ENCODE measurements at regions not wholly inside any gene's neighbourhood (a gene's known extent, or its start where the extent isn't known, plus 50 kb on each side); places are given as distances from the start of the nearest gene placed in this dataset.
"Not testable (repeated sequence)": the region's sequence is repeated elsewhere in the genome, so short reads cannot be mapped to it uniquely, and the experiment has no call there.

DNA sequence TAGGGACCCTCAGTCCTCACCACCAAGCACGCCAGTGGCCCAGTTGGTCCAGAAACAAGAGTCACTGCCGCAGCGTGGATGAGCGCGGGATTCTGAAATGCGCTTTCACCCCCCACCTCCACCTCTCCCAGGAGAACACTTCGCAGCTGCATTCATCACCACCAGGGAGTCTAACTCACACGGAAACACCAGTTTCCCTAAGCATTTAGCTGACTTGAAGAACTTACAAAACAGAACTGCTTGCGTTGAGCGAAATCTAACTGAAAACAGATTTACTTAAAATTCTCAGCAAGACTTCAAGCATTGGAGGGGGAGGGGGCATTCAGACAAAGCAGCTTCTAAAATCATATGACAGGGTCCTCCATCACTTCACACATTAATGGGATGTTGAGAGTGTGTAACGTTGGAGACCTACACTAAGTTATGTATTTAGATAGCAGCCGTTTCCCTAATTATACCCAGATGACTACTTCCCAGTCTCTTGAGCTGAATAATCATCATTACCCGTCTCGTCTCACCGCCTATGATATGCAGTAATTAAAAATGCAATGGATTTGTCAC is 258.2 kb upstream of the IRS2 start:
- ATAC-seq: no peak
- ChIA-PET POLR2A (no interaction called here), CTCF (no interaction called here)
- Histone ChIP-seq H3K4me1 (ENCODE audit: control insufficient read depth, insufficient read depth, low read length) (no peaks in the 10 kb centered on the region), H3K36me3 (ENCODE audit: control insufficient read depth, insufficient read depth, low read length) (no peaks in the 10 kb centered on the region), H3K9me3 (ENCODE audit: control insufficient read depth, insufficient read depth, low read depth, low read length) (no peaks in the 10 kb centered on the region), H3K27me3 (ENCODE audit: control insufficient read depth, insufficient read depth, low read length) (no peaks in the 10 kb centered on the region), H3K27ac (ENCODE audit: low read length) (no peak overlapping the region), H3K4me3 (ENCODE audit: low read depth in 2 of 2, low read length in 2 of 2) (no peak overlapping the region)
- in situ Hi-C loops (cut with HindIII; ENCODE audit: low pct_unique_long_range_greater_than_20kb, low sequenced_read_pairs): no loop called here
- intact Hi-C loops (cut with micrococcal nuclease; ENCODE audit: unreplicated experiment): no loop called here
- no peak for DNase-seq (ENCODE audit: low read depth, low spot score)
- no TSS peak for BruUV-seq (replicated peaks)
- TF ChIP-seq, protein P1, sequence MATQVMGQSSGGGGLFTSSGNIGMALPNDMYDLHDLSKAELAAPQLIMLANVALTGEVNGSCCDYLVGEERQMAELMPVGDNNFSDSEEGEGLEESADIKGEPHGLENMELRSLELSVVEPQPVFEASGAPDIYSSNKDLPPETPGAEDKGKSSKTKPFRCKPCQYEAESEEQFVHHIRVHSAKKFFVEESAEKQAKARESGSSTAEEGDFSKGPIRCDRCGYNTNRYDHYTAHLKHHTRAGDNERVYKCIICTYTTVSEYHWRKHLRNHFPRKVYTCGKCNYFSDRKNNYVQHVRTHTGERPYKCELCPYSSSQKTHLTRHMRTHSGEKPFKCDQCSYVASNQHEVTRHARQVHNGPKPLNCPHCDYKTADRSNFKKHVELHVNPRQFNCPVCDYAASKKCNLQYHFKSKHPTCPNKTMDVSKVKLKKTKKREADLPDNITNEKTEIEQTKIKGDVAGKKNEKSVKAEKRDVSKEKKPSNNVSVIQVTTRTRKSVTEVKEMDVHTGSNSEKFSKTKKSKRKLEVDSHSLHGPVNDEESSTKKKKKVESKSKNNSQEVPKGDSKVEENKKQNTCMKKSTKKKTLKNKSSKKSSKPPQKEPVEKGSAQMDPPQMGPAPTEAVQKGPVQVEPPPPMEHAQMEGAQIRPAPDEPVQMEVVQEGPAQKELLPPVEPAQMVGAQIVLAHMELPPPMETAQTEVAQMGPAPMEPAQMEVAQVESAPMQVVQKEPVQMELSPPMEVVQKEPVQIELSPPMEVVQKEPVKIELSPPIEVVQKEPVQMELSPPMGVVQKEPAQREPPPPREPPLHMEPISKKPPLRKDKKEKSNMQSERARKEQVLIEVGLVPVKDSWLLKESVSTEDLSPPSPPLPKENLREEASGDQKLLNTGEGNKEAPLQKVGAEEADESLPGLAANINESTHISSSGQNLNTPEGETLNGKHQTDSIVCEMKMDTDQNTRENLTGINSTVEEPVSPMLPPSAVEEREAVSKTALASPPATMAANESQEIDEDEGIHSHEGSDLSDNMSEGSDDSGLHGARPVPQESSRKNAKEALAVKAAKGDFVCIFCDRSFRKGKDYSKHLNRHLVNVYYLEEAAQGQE (IDR thresholded peaks at IDR 0.05; ENCODE audit: insufficient read depth in 1 of 2, low read depth in 2 of 2, low read length in 1 of 2): no peak
- no peak for TF ChIP-seq POLR2AphosphoS5 (IDR thresholded peaks at IDR 0.05; ENCODE audit: low read depth, low read length)
- no peak for TF ChIP-seq SIN3A (IDR thresholded peaks at IDR 0.05; ENCODE audit: borderline replicate concordance, insufficient read depth, low read depth, low read length)
- TF ChIP-seq, protein P2, sequence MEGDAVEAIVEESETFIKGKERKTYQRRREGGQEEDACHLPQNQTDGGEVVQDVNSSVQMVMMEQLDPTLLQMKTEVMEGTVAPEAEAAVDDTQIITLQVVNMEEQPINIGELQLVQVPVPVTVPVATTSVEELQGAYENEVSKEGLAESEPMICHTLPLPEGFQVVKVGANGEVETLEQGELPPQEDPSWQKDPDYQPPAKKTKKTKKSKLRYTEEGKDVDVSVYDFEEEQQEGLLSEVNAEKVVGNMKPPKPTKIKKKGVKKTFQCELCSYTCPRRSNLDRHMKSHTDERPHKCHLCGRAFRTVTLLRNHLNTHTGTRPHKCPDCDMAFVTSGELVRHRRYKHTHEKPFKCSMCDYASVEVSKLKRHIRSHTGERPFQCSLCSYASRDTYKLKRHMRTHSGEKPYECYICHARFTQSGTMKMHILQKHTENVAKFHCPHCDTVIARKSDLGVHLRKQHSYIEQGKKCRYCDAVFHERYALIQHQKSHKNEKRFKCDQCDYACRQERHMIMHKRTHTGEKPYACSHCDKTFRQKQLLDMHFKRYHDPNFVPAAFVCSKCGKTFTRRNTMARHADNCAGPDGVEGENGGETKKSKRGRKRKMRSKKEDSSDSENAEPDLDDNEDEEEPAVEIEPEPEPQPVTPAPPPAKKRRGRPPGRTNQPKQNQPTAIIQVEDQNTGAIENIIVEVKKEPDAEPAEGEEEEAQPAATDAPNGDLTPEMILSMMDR (IDR thresholded peaks at IDR 0.05): no peak
- no peak for TF ChIP-seq TCF7L2 (IDR thresholded peaks at IDR 0.05; ENCODE audit: low read depth, low read length)

DNA sequence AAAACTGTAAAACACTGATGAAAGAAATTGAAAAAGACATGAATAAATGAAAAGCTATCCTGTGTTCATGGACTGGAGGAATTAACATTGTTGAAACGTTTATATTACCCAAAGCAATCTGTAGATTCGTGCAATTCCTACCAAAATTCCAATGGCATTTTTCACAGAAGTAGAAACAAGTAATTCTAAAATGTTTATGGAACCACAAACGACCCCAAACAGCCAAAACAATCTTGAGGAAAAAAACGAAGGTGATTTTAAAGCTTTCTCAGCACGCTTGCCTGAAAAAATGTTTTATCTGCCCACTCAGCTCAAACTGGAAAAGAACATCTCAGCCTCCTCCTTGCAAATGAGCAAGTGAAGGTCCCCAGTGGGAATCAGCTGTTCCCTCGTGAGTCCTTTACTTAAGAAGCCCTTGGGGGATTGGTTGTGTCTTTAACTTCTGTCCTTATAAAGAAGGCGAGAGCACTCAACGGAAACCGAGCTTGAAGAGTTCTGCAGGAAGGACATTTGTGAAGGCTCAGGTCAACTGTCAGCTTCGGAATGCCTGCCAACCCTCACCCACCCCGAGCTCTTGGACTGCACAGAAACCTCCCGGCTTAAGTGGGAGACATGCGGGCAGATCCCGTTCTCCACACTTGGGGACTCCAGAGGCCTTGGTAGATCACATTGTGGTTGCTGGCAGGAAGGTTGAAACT is 256.0 kb upstream of the IRS2 start:
- CTCF ChIA-PET: interaction anchor here (0.6 kb wide), 1 partner anchor 17 kb away, joined by 7 read pairs; no protein-coding TSS in a partner anchor
- in situ Hi-C loops (cut with HindIII; ENCODE audit: low pct_unique_long_range_greater_than_20kb, low sequenced_read_pairs): no loop called here
- ATAC-seq: no peak
- DNase-seq (ENCODE audit: low read depth, low spot score): no peak
- H3K27me3 ChIP-seq (ENCODE audit: control insufficient read depth, insufficient read depth, low read length): no peaks in the 10 kb centered on the region
- TF ChIP-seq POLR2AphosphoS5 (IDR thresholded peaks at IDR 0.05; ENCODE audit: low read depth, low read length) (no peak), SIN3A (IDR thresholded peaks at IDR 0.05; ENCODE audit: borderline replicate concordance, insufficient read depth, low read depth, low read length) (no peak), TCF7L2 (IDR thresholded peaks at IDR 0.05; ENCODE audit: low read depth, low read length) (no peak)
- TF ChIP-seq, protein P1 (IDR thresholded peaks at IDR 0.05; ENCODE audit: insufficient read depth in 1 of 2, low read depth in 2 of 2, low read length in 1 of 2): no peak
- TF ChIP-seq, protein P2 (IDR thresholded peaks at IDR 0.05): no peak
- H3K4me1 ChIP-seq (ENCODE audit: control insufficient read depth, insufficient read depth, low read length): no peaks in the 10 kb centered on the region
- no peak overlapping the region for H3K27ac ChIP-seq (ENCODE audit: low read length)
- intact Hi-C loops (cut with micrococcal nuclease; ENCODE audit: unreplicated experiment): no loop called here
- no peaks in the 10 kb centered on the region for H3K9me3 ChIP-seq (ENCODE audit: control insufficient read depth, insufficient read depth, low read depth, low read length)
- BruUV-seq (replicated peaks): no TSS peak
- no peaks in the 10 kb centered on the region for H3K36me3 ChIP-seq (ENCODE audit: control insufficient read depth, insufficient read depth, low read length)
- POLR2A ChIA-PET: no interaction called here
- no peak overlapping the region for H3K4me3 ChIP-seq (ENCODE audit: low read depth in 2 of 2, low read length in 2 of 2)

DNA sequence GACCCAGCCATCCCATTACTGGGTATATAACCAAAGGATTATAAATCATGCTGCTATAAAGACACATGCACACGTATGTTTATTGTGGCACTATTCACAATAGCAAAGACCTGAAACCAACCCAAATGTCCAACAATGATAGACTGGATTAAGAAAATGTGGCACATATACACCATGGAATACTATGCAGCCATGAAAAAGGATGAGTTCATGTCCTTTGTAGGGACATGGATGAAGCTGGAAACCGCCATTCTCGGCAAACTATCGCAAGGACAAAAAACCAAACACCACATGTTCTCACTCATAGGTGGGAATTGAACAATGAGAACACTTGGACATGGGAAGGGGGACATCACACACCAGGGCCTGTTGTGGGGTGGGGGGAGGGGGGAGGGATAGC is 255.3 kb upstream of the IRS2 start:
- H3K36me3 ChIP-seq (ENCODE audit: control insufficient read depth, insufficient read depth, low read length); CTCF ChIA-PET; H3K27ac ChIP-seq (ENCODE audit: low read length); H3K9me3 ChIP-seq (ENCODE audit: control insufficient read depth, insufficient read depth, low read depth, low read length); POLR2A ChIA-PET; H3K4me1 ChIP-seq (ENCODE audit: control insufficient read depth, insufficient read depth, low read length); H3K4me3 ChIP-seq (ENCODE audit: low read depth in 2 of 2, low read length in 2 of 2); in situ Hi-C loops (cut with HindIII; ENCODE audit: low pct_unique_long_range_greater_than_20kb, low sequenced_read_pairs); DNase-seq (ENCODE audit: low read depth, low spot score); intact Hi-C loops (cut with micrococcal nuclease; ENCODE audit: unreplicated experiment); BruUV-seq (replicated peaks); H3K27me3 ChIP-seq (ENCODE audit: control insufficient read depth, insufficient read depth, low read length); ATAC-seq: not testable (repeated sequence)
